ENCODE measurements at regions not wholly inside any gene's neighbourhood (a gene's known extent, or its start where the extent isn't known, plus 50 kb on each side); places are given as distances from the start of the nearest gene placed in this dataset.

DNA sequence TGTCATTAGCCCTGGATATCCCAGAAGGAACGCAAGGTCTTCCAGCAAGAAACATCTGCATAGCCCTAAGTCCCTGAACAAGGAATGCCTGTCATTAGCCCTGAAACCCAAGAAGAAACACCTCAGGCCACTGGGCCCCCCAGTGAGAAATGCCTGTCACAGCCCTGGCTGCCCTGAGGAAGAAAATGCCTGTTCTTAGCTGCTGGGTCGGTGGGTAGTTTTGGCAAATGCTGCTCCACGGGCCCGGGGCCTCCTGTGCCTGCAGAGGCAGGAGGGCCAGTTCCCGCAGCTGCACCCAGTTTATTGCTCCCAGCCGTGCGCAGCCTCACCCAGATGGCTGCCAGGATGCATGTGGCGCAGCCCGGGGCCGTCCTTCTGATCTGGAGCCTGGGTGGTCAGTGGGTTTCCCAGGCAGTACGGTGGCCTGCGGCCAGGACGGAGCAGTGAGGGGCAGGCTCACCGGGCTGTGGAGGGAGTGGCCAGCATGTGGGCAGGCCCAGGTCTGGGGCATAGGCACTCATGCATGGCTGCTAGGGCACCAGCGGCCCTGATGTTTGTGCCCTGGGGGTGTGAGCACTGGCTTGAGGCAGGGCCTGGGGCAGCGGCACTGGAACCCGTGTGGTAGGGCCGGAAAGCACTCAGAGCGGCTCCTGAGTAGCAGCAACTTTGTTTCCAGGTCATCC is 219.0 kb downstream of the ERMARD start:
- Histone ChIP-seq H3K4me1 (replicated peaks in 1 of 4; ENCODE audit: control insufficient read depth in 3 of 4, insufficient read depth in 4 of 4, low read length in 3 of 4) (no peaks in the 10 kb centered on the region), H3K14ac (ENCODE audit: insufficient read length) (no peak overlapping the region)
- TF ChIP-seq, protein P1, sequence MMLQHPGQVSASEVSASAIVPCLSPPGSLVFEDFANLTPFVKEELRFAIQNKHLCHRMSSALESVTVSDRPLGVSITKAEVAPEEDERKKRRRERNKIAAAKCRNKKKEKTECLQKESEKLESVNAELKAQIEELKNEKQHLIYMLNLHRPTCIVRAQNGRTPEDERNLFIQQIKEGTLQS (IDR thresholded peaks at IDR 0.05; ENCODE audit: insufficient read depth, low read depth, low read length), result no peak
- TF ChIP-seq ASH2L (IDR thresholded peaks at IDR 0.05; ENCODE audit: low read length), result no peak
- no peak for TF ChIP-seq TBP (IDR thresholded peaks at IDR 0.05; ENCODE audit: low read depth, low read length)
- TF ChIP-seq RBBP5 (IDR thresholded peaks at IDR 0.05; ENCODE audit: borderline replicate concordance, low read depth, low read length), result no peak
- no peak for TF ChIP-seq KDM5A (IDR thresholded peaks at IDR 0.05; ENCODE audit: low read length)
- no peak for TF ChIP-seq KDM1A (IDR thresholded peaks at IDR 0.05; ENCODE audit: borderline replicate concordance, low read length)
- TF ChIP-seq TAF7 (optimal IDR thresholded peaks at IDR 0.05; ENCODE audit: borderline replicate concordance, low read depth, low read length), result no peak
- no peak for TF ChIP-seq TCF12 (IDR thresholded peaks at IDR 0.05; ENCODE audit: low read depth, low read length)
- no peak for TF ChIP-seq HDAC6 (IDR thresholded peaks at IDR 0.05; ENCODE audit: low read depth, low read length)
- no peak for TF ChIP-seq JUND (IDR thresholded peaks at IDR 0.05; ENCODE audit: low read length)
- TF ChIP-seq CREB1 (IDR thresholded peaks at IDR 0.05), result no peak
- no peak for TF ChIP-seq TAF1 (IDR thresholded peaks at IDR 0.05; ENCODE audit: low read depth, low read length)
- TF ChIP-seq KDM4A (IDR thresholded peaks at IDR 0.05; ENCODE audit: low read depth, low read length, severe bottlenecking), result no peak

More for the DNA sequence above, 219.0 kb downstream of the ERMARD start:
- H3K27me3 ChIP-seq (replicated peaks in 1 of 4; ENCODE audit: control insufficient read depth in 3 of 4, extremely low read depth in 1 of 4, insufficient read depth in 3 of 4, low read length in 3 of 4), result no peaks in the 10 kb centered on the region
- no peak overlapping the region for H4K91ac ChIP-seq (replicated peaks; ENCODE audit: insufficient read length, low read length)
- no peak overlapping the region for H2BK20ac ChIP-seq (ENCODE audit: low read length)
- H3K4me3 ChIP-seq (ENCODE audit: extremely low read depth in 1 of 4, insufficient read depth in 2 of 4, low read depth in 3 of 4, low read length in 4 of 4), result no peak overlapping the region
- no peak overlapping the region; the same call in 1 of the 2 replicates for H4K8ac ChIP-seq (ENCODE audit: extremely low read depth, insufficient read depth, low read length)
- H3K27ac ChIP-seq (ENCODE audit: low read depth, low read length), result no peak overlapping the region
- H3K36me3 ChIP-seq (ENCODE audit: control insufficient read depth in 2 of 4, insufficient read depth in 4 of 4, low read length in 3 of 4), result no peaks in the 10 kb centered on the region
- no peaks in the 10 kb centered on the region for H4K20me1 ChIP-seq (replicated peaks in 1 of 2; ENCODE audit: control insufficient read depth in 1 of 2, insufficient read depth in 2 of 2, low read length in 2 of 2)
- WGBS, 2 experiments (ENCODE audit: extremely low coverage in 1 of 2, insufficient coverage in 1 of 2, insufficient read length in 1 of 2, insufficient replicate concordance in 2 of 2, low coverage in 1 of 2, low lambda C conversion rate in 2 of 2, missing lambda C conversion rate in 1 of 2), result 93% methylated on average over 18 of the region's 19 CpGs; no CpG with 5 or more reads in 1 of the 2 experiments
- no peak overlapping the region for H3K23ac ChIP-seq (ENCODE audit: insufficient read length)
- H3K79me1 ChIP-seq (ENCODE audit: low read depth, low read length), result no peaks in the 10 kb centered on the region
- FAIRE-seq (no peak), DNase-seq (ENCODE audit: low read depth in 1 of 2, low spot score in 2 of 2) (peak in 1 of 2 experiments; percentile 43)
- no peak overlapping the region for H3K4me2 ChIP-seq (ENCODE audit: insufficient read depth in 1 of 2, low read depth in 2 of 2, low read length in 2 of 2)
- H2BK5ac ChIP-seq (ENCODE audit: low read depth, low read length), result no peak overlapping the region
- ChIA-PET POLR2A (ENCODE audit: partially characterized antibody) (no interaction called here), CTCF (ENCODE audit: partially characterized antibody) (interaction anchor here (0.9 kb wide), 1 partner anchor 9 kb away, joined by 3 read pairs; no protein-coding TSS in a partner anchor)
- H2AFZ ChIP-seq (ENCODE audit: low read length), result no peak overlapping the region
- no peaks in the 10 kb centered on the region for H3K79me2 ChIP-seq (ENCODE audit: control insufficient read depth in 1 of 2, insufficient read depth in 2 of 2, low read length in 2 of 2)
- H3K18ac ChIP-seq (ENCODE audit: extremely low read depth, low read length), result no peak overlapping the region; the same call in 1 of the 2 replicates
- H2BK12ac ChIP-seq (ENCODE audit: low read depth, low read length), result no peak overlapping the region
- H3K56ac ChIP-seq (replicated peaks; ENCODE audit: insufficient read length, low read depth, low read length), result no peak overlapping the region
- no peak overlapping the region for H2BK120ac ChIP-seq (replicated peaks; ENCODE audit: low read depth, low read length)
- H3K4ac ChIP-seq (replicated peaks; ENCODE audit: insufficient read length, low read depth, low read length), result peak overlapping the region; percentile 69
- no peak overlapping the region for H4K5ac ChIP-seq (ENCODE audit: insufficient read length, low read depth, low read length)
- peaks cover 0 to 5% of the 10 kb centered on the region in 2 experiments; a peak in 1 of 4 replicates for H3K9me3 ChIP-seq (ENCODE audit: insufficient read depth in 2 of 2, low read depth in 1 of 2, low read length in 1 of 2)
- H2BK15ac ChIP-seq (ENCODE audit: low read length), result no peak overlapping the region
- no peak overlapping the region for H2AK5ac ChIP-seq (ENCODE audit: low read depth, low read length)
- no peak overlapping the region for H3K9ac ChIP-seq (replicated peaks in 1 of 4; ENCODE audit: extremely low read depth in 1 of 4, low read depth in 3 of 4, low read length in 3 of 4)
- H3K23me2 ChIP-seq (ENCODE audit: low read depth, low read length), result no peaks in the 10 kb centered on the region

Data from H1 (cell line).